ENCODE measurements at regions not wholly inside any gene's neighbourhood (a gene's known extent, or its start where the extent isn't known, plus 50 kb on each side); places are given as distances from the start of the nearest gene placed in this dataset.

DNA sequence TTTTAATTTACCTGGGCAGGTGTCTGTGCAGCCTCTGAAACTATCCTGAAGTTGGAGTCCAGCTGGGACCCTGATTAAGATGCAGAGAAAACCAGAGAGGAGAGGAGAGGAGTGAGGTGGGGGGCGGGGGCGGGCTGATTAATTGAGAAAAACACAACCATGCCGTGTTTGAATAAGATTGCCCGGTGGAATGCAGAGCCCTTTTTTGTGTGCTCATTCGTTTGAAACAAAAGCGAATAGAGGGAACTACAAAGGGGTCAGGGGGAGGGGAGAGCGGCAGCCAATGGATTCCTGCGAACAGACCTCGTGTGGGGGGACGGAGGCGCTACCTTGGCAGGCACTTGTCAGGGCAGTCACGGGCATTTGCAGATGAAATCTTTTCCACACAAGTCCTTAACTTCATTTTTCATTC lies 355.8 kb downstream of the SOX9 start (continued):
- TF ChIP-seq, protein P1, sequence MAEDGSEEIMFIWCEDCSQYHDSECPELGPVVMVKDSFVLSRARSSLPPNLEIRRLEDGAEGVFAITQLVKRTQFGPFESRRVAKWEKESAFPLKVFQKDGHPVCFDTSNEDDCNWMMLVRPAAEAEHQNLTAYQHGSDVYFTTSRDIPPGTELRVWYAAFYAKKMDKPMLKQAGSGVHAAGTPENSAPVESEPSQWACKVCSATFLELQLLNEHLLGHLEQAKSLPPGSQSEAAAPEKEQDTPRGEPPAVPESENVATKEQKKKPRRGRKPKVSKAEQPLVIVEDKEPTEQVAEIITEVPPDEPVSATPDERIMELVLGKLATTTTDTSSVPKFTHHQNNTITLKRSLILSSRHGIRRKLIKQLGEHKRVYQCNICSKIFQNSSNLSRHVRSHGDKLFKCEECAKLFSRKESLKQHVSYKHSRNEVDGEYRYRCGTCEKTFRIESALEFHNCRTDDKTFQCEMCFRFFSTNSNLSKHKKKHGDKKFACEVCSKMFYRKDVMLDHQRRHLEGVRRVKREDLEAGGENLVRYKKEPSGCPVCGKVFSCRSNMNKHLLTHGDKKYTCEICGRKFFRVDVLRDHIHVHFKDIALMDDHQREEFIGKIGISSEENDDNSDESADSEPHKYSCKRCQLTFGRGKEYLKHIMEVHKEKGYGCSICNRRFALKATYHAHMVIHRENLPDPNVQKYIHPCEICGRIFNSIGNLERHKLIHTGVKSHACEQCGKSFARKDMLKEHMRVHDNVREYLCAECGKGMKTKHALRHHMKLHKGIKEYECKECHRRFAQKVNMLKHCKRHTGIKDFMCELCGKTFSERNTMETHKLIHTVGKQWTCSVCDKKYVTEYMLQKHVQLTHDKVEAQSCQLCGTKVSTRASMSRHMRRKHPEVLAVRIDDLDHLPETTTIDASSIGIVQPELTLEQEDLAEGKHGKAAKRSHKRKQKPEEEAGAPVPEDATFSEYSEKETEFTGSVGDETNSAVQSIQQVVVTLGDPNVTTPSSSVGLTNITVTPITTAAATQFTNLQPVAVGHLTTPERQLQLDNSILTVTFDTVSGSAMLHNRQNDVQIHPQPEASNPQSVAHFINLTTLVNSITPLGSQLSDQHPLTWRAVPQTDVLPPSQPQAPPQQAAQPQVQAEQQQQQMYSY (CRISPR knock-in tag; IDR thresholded peaks at IDR 0.05): no peak
- TF ChIP-seq TEAD1 (CRISPR knock-in tag; IDR thresholded peaks at IDR 0.05) (peak; percentile 77; the same call in 1 of the 2 replicates), ETV6 (CRISPR knock-in tag; IDR thresholded peaks at IDR 0.05) (peak; percentile 37; the same call in 1 of the 2 replicates), ZNF219 (CRISPR knock-in tag; IDR thresholded peaks at IDR 0.05; ENCODE audit: borderline replicate concordance) (no peak), MYBL2 (CRISPR knock-in tag; IDR thresholded peaks at IDR 0.05) (no peak)
- TF ChIP-seq, protein P2, sequence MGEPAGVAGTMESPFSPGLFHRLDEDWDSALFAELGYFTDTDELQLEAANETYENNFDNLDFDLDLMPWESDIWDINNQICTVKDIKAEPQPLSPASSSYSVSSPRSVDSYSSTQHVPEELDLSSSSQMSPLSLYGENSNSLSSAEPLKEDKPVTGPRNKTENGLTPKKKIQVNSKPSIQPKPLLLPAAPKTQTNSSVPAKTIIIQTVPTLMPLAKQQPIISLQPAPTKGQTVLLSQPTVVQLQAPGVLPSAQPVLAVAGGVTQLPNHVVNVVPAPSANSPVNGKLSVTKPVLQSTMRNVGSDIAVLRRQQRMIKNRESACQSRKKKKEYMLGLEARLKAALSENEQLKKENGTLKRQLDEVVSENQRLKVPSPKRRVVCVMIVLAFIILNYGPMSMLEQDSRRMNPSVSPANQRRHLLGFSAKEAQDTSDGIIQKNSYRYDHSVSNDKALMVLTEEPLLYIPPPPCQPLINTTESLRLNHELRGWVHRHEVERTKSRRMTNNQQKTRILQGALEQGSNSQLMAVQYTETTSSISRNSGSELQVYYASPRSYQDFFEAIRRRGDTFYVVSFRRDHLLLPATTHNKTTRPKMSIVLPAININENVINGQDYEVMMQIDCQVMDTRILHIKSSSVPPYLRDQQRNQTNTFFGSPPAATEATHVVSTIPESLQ (CRISPR knock-in tag; IDR thresholded peaks at IDR 0.05): no peak

DNA sequence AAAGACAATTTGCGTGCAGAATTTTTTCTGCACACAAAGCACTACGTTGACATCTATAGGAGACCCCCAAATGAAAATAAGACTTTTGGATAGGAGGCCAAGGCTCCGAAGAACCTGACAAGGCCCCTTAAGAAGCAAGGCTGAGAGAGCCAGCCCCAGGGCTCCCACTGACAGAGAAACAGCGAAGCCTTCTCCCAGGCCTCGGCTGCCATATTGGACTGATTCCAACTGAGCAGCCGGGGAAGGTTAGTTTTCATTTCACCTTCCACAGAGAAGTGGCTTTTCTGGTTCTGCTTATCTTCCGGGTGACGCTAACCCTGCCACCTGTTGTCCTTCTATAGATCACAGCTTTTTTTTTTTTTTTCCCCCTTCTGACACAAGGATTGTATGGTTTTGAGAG lies 356.7 kb downstream of the SOX9 start:
- ATAC-seq (no peak), DNase-seq (ENCODE audit: low spot score) (no peak)
- ChIA-PET POLR2A (interaction anchor here (0.5 kb wide), 1 partner anchor 355 kb away, joined by 3 read pairs; no protein-coding TSS in a partner anchor), CTCF (no interaction called here)
- H3K9me3 Mint-ChIP-seq: peaks cover 21% of the 10 kb centered on the region
- H3K27me3 Mint-ChIP-seq (ENCODE audit: low read depth): 0 out of 2 replicates have a peak, but pooled peaks cover 3% of the 10 kb centered on the region
- H3K4me3 Mint-ChIP-seq: no peak overlapping the region
- H3K4me1 Mint-ChIP-seq: peaks cover 53% of the 10 kb centered on the region
- peak overlapping the region; percentile 99 for H3K27ac Mint-ChIP-seq
- no peaks in the 10 kb centered on the region for H3K36me3 Mint-ChIP-seq
- TF ChIP-seq NR3C1 (CRISPR knock-in tag; conservative IDR thresholded peaks at IDR 0.05; ENCODE audit: low read depth) (no peak), ZNF263 (CRISPR knock-in tag; IDR thresholded peaks at IDR 0.05; ENCODE audit: low read depth) (no peak), TP53 (CRISPR knock-in tag; IDR thresholded peaks at IDR 0.05) (no peak), ZBTB21 (CRISPR knock-in tag; IDR thresholded peaks at IDR 0.05; ENCODE audit: borderline replicate concordance) (no peak), MXD4 (CRISPR knock-in tag; IDR thresholded peaks at IDR 0.05; ENCODE audit: borderline replicate concordance) (no peak), KAT7 (CRISPR knock-in tag; IDR thresholded peaks at IDR 0.05; ENCODE audit: borderline replicate concordance) (no peak), SMAD3 (CRISPR knock-in tag; IDR thresholded peaks at IDR 0.05; ENCODE audit: borderline replicate concordance) (no peak)
- TF ChIP-seq, protein P3, sequence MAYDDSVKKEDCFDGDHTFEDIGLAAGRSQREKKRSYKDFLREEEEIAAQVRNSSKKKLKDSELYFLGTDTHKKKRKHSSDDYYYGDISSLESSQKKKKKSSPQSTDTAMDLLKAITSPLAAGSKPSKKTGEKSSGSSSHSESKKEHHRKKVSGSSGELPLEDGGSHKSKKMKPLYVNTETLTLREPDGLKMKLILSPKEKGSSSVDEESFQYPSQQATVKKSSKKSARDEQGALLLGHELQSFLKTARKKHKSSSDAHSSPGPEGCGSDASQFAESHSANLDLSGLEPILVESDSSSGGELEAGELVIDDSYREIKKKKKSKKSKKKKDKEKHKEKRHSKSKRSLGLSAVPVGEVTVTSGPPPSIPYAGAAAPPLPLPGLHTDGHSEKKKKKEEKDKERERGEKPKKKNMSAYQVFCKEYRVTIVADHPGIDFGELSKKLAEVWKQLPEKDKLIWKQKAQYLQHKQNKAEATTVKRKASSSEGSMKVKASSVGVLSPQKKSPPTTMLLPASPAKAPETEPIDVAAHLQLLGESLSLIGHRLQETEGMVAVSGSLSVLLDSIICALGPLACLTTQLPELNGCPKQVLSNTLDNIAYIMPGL (CRISPR knock-in tag; IDR thresholded peaks at IDR 0.05): no peak
- TF ChIP-seq, protein P4, sequence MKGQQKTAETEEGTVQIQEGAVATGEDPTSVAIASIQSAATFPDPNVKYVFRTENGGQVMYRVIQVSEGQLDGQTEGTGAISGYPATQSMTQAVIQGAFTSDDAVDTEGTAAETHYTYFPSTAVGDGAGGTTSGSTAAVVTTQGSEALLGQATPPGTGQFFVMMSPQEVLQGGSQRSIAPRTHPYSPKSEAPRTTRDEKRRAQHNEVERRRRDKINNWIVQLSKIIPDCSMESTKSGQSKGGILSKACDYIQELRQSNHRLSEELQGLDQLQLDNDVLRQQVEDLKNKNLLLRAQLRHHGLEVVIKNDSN (CRISPR knock-in tag; IDR thresholded peaks at IDR 0.05): no peak
- TF ChIP-seq, protein P5, sequence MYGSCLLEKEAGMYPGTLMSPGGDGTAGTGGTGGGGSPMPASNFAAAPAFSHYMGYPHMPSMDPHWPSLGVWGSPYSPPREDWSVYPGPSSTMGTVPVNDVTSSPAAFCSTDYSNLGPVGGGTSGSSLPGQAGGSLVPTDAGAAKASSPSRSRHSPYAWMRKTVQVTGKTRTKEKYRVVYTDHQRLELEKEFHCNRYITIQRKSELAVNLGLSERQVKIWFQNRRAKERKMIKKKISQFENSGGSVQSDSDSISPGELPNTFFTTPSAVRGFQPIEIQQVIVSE (CRISPR knock-in tag; IDR thresholded peaks at IDR 0.05; ENCODE audit: borderline replicate concordance): no peak
- TF ChIP-seq, protein P6, sequence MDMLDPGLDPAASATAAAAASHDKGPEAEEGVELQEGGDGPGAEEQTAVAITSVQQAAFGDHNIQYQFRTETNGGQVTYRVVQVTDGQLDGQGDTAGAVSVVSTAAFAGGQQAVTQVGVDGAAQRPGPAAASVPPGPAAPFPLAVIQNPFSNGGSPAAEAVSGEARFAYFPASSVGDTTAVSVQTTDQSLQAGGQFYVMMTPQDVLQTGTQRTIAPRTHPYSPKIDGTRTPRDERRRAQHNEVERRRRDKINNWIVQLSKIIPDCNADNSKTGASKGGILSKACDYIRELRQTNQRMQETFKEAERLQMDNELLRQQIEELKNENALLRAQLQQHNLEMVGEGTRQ (CRISPR knock-in tag; IDR thresholded peaks at IDR 0.05): no peak
- TF ChIP-seq, protein P7, sequence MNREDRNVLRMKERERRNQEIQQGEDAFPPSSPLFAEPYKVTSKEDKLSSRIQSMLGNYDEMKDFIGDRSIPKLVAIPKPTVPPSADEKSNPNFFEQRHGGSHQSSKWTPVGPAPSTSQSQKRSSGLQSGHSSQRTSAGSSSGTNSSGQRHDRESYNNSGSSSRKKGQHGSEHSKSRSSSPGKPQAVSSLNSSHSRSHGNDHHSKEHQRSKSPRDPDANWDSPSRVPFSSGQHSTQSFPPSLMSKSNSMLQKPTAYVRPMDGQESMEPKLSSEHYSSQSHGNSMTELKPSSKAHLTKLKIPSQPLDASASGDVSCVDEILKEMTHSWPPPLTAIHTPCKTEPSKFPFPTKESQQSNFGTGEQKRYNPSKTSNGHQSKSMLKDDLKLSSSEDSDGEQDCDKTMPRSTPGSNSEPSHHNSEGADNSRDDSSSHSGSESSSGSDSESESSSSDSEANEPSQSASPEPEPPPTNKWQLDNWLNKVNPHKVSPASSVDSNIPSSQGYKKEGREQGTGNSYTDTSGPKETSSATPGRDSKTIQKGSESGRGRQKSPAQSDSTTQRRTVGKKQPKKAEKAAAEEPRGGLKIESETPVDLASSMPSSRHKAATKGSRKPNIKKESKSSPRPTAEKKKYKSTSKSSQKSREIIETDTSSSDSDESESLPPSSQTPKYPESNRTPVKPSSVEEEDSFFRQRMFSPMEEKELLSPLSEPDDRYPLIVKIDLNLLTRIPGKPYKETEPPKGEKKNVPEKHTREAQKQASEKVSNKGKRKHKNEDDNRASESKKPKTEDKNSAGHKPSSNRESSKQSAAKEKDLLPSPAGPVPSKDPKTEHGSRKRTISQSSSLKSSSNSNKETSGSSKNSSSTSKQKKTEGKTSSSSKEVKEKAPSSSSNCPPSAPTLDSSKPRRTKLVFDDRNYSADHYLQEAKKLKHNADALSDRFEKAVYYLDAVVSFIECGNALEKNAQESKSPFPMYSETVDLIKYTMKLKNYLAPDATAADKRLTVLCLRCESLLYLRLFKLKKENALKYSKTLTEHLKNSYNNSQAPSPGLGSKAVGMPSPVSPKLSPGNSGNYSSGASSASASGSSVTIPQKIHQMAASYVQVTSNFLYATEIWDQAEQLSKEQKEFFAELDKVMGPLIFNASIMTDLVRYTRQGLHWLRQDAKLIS (CRISPR knock-in tag; IDR thresholded peaks at IDR 0.05; ENCODE audit: borderline replicate concordance): no peak
- TF ChIP-seq, protein P8, sequence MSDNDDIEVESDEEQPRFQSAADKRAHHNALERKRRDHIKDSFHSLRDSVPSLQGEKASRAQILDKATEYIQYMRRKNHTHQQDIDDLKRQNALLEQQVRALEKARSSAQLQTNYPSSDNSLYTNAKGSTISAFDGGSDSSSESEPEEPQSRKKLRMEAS (CRISPR knock-in tag; IDR thresholded peaks at IDR 0.05): no peak
- TF ChIP-seq, protein P9, sequence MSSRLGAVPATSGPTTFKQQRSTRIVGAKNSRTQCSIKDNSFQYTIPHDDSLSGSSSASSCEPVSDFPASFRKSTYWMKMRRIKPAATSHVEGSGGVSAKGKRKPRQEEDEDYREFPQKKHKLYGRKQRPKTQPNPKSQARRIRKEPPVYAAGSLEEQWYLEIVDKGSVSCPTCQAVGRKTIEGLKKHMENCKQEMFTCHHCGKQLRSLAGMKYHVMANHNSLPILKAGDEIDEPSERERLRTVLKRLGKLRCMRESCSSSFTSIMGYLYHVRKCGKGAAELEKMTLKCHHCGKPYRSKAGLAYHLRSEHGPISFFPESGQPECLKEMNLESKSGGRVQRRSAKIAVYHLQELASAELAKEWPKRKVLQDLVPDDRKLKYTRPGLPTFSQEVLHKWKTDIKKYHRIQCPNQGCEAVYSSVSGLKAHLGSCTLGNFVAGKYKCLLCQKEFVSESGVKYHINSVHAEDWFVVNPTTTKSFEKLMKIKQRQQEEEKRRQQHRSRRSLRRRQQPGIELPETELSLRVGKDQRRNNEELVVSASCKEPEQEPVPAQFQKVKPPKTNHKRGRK (CRISPR knock-in tag; IDR thresholded peaks at IDR 0.05; ENCODE audit: borderline replicate concordance): no peak

Data from WTC11 (cell line).